ENCODE measurements at regions not wholly inside any gene's neighbourhood (a gene's known extent, or its start where the extent isn't known, plus 50 kb on each side); places are given as distances from the start of the nearest gene placed in this dataset.

Small RNA genes in the stretch of these regions (small RNA-seq; reads per million reads assigned to genes)
- gene RN7SL356P, result 0 reads per million in 7 experiments
